ENCODE measurements at regions not wholly inside any gene's neighbourhood (a gene's known extent, or its start where the extent isn't known, plus 50 kb on each side); places are given as distances from the start of the nearest gene placed in this dataset.
A peak's percentile ranks its signal among the peaks of the same experiment; 100 is the strongest.
"Not testable (repeated sequence)": the region's sequence is repeated elsewhere in the genome, so short reads cannot be mapped to it uniquely, and the experiment has no call there.

- no peak for DNase-seq (ENCODE audit: extremely low read depth in 1 of 11, low read depth in 9 of 11, low spot score in 4 of 11)
These were observed 344.8 kb downstream of the ZNF674 start for GRCh38 chrX:46200413-46200812.

DNA sequence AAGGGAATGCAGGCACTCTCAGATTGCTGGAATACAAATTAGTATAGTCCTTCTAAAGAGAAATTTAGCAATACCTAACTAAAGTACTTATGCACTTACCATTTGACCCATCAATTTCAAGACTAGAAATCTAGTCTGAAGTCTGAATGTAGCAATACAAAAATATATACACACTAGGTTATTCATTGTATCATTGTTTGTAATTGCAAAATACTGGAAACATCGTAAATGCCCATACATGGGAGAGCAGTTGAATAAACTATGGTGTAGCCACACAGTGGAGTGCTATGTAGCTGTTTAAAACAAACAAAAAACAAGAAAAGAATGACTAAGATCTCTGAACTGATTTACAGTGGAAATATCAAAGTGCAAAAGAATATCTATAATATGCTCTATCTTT is 346.4 kb downstream of the ZNF674 start:
- no peak for DNase-seq (ENCODE audit: extremely low read depth in 1 of 11, low read depth in 9 of 11, low spot score in 4 of 11)

DNA sequence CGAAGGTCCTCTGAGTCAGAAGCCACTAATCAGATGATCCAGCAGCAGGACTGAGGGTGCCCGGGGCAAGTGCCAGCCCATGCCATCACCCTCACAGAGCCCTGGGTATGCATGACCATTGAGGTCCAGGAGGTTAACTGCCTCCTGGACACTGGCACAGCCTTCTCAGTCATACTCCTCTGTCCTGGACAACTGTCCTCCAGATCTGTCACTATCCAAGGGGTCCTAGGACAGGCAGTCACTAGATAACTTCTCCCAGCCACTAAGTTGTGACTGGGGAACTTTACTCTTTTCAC is 358.5 kb downstream of the ZNF674 start:
- DNase-seq (ENCODE audit: extremely low read depth in 1 of 11, low read depth in 9 of 11, low spot score in 4 of 11): not testable (repeated sequence)

GRCh38 chrX:46185923-46186810 is 359.1 kb downstream of the ZNF674 start:
- DNase-seq (ENCODE audit: extremely low read depth in 1 of 11, low read depth in 9 of 11, low spot score in 4 of 11): no peak

DNA sequence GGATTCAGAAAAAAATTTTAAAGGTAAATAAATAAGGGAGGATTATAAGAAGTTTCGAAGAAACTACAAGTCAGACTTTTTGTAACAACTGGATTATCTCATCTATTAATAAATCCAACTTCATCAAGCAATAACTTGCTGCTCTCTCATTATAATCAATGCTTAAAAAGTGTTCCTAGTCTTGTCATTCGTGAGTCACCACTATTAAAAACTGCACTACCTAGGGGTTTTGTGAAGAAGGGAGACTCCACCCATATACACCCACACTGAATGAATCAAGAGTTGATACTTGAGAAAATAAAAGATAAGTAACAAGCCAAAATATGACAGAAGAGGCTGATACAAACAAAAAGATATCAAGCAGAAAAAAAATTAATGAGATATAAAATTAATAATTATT is 360.5 kb downstream of the ZNF674 start:
- no peak for DNase-seq (ENCODE audit: extremely low read depth in 1 of 11, low read depth in 9 of 11, low spot score in 4 of 11)

- peak in 4 of 11 donors; percentile 7 to 15 (median 11) for DNase-seq (ENCODE audit: extremely low read depth in 1 of 11, low read depth in 9 of 11, low spot score in 4 of 11)
These were observed 364.9 kb downstream of the ZNF674 start for GRCh38 chrX:46180258-46180687.

DNA sequence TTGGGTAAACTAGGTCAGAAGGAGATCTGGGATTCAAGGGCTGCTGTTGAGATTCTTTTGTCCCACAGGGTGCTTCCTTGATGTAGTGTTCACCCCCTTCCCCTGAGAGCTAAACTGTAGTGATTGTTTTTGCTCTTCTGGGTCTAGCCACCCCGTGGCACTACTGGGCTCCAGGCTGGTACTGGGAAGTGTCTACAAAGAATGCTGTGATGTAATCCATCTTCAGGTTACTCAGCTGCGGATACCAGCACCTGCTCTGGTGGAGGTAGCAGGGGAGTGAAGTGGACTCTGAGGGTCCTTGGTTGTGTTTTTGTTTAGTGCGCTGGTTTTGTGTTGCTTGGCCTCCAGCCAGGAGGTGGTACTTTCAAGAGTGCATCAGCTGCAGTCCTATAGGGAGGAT is 365.5 kb downstream of the ZNF674 start:
- no peak for DNase-seq (ENCODE audit: extremely low read depth in 1 of 11, low read depth in 9 of 11, low spot score in 4 of 11)

- DNase-seq (ENCODE audit: extremely low read depth in 1 of 11, low read depth in 9 of 11, low spot score in 4 of 11): no peak
These were observed 366.5 kb downstream of the ZNF674 start for GRCh38 chrX:46178763-46179162.

GRCh38 chrX:46173159-46173558 is 372.1 kb downstream of the ZNF674 start:
- DNase-seq (ENCODE audit: extremely low read depth in 1 of 11, low read depth in 9 of 11, low spot score in 4 of 11): no peak

- DNase-seq (ENCODE audit: extremely low read depth in 1 of 11, low read depth in 9 of 11, low spot score in 4 of 11): not testable (repeated sequence)
These were observed 373.8 kb downstream of the ZNF674 start for GRCh38 chrX:46171457-46171856.

GRCh38 chrX:46169808-46170207 is 375.4 kb downstream of the ZNF674 start:
- no peak for DNase-seq (ENCODE audit: extremely low read depth in 1 of 11, low read depth in 9 of 11, low spot score in 4 of 11)

GRCh38 chrX:46168254-46168653 is 377.0 kb downstream of the ZNF674 start:
- no peak for DNase-seq (ENCODE audit: extremely low read depth in 1 of 11, low read depth in 9 of 11, low spot score in 4 of 11)

GRCh38 chrX:46165866-46166265 is 379.4 kb downstream of the ZNF674 start:
- DNase-seq (ENCODE audit: extremely low read depth in 1 of 11, low read depth in 9 of 11, low spot score in 4 of 11): no peak

DNA sequence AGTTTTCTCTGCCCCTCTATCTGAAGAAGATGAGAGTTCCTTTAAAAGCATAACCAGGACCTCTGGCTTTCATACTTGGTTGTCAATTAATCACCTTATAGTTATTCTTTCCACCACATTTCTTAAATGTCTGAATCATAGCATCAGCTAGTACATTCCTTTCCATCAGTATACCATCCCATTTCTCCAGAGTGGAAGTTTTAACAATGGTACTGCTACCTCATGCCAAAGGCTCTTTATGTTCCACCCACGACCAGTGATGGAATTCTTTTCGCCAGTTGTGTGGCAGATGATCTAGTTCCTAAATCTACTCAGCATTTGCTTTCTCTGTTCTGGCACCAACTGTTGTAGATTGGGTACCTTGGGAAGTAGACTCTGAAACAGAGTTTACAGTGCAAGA is 379.8 kb downstream of the ZNF674 start:
- DNase-seq (ENCODE audit: extremely low read depth in 1 of 11, low read depth in 9 of 11, low spot score in 4 of 11): no peak

DNA sequence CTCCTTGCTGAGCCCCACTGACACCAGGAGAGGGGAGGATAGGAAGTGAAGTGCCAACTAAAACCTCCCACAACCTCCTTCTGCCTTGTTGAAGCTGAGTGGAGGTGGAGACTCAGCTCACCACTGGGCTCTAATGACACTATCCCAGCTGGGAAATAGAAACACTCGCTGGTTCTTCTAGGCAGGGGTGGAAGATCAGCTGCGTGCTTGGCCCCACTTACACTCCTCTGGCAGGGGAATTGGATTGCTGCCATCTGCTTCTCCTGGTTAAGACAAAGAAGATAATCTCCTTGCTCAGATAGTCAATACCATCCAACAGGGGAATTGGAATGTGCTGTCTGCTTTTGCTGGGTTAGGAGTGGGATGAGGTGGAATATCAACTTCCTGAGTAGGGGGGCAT is 392.5 kb downstream of the ZNF674 start:
- no peak for DNase-seq (ENCODE audit: extremely low read depth in 1 of 11, low read depth in 9 of 11, low spot score in 4 of 11)

GRCh38 chrX:46151332-46151731 is 393.9 kb downstream of the ZNF674 start:
- not testable (repeated sequence) for DNase-seq (ENCODE audit: extremely low read depth in 1 of 11, low read depth in 9 of 11, low spot score in 4 of 11)

DNA sequence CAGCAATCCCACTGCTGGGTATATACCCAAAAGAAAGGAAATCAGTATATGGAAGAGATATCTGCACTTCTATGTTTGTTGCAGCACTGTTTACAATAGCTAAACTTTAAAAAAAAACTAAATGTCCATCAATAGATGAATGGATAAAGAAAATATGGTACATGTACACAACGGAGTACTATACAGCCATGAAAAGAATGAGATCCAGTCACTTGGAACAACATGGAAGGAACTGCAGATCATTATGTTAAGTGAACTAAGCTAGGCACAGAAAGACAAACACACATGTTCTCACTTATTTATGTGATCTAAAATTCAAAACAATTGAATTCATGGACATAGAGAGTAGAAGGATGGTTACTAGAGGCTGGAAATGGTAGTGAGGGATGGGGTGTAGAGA is 400.7 kb downstream of the ZNF674 start:
- DNase-seq (ENCODE audit: extremely low read depth in 1 of 11, low read depth in 9 of 11, low spot score in 4 of 11): no peak

GRCh38 chrX:46140272-46140671 is 404.9 kb downstream of the ZNF674 start:
- DNase-seq (ENCODE audit: extremely low read depth in 1 of 11, low read depth in 9 of 11, low spot score in 4 of 11): no peak

GRCh38 chrX:46130247-46130646 is 415.0 kb downstream of the ZNF674 start:
- peak in 3 of 11 donors; percentile 2 to 3 (median 2) for DNase-seq (ENCODE audit: extremely low read depth in 1 of 11, low read depth in 9 of 11, low spot score in 4 of 11)

DNA sequence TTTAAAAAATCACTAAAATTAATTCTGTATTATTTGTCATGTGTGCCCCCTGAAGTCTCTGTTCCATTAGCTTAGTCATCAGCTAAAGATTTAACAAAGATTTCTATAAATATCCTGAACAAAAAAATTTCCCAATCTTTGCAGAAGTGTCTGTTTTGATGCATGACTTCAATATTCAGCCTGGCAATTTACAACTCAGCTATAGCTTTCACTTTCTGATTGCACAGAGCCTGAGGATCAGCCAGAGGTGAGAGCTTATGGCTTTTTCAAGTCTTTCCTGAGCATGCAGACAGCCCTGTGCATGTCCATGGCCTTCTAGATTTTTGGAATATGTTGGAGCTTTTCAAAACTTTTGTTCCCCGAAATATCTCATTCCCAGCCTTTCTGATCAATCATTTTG is 420.1 kb downstream of the ZNF674 start:
- no peak for DNase-seq (ENCODE audit: extremely low read depth in 1 of 11, low read depth in 9 of 11, low spot score in 4 of 11)

DNA sequence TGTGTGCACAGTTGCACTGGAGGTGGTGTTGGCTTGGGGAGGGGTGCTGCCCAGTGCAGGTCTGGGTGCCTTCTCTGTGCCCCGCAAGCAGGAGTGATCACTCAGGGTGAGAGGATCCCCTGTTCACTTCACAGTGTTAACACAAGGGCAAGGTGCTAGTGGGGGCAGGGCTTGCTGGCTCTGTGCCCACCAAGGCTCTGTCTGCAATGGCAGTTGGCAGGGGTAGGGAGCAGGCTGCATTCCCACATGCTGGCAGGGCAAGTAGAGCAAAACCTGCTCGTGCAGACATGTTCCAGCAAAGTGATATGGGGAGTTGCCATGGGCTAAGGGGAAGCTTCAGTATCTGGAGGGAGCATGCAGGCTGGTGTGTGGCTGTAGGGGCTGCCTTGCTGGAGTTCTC is 428.0 kb downstream of the ZNF674 start:
- DNase-seq (ENCODE audit: extremely low read depth in 1 of 11, low read depth in 9 of 11, low spot score in 4 of 11): no peak
